GM19463 (cell line): ENCODE measurements at regions not wholly inside any gene's neighbourhood (a gene's known extent, or its start where the extent isn't known, plus 50 kb on each side); places are given as distances from the start of the nearest gene placed in this dataset.

ENCODE experiments used
- ATAC-seq: cut with Tn5 transposase; IDR thresholded peaks from one replicate; pipeline ENCODE4 v1.9.1; 2021; ENCODE audit warnings: mild to moderate bottlenecking, moderate library complexity; ENCODE audit not compliant: unreplicated experiment

GRCh38 chr2:234286956-234287355, 209.9 kb downstream of the ARL4C start:
- no peak for ATAC-seq

- no peak for ATAC-seq
Observed at GRCh38 chr2:234286118-234286598, 210.7 kb downstream of the ARL4C start.

- no peak for ATAC-seq
Observed at GRCh38 chr2:234285541-234285940, 211.3 kb downstream of the ARL4C start.

- ATAC-seq, result no peak
Observed at GRCh38 chr2:234279637-234280036, 217.2 kb downstream of the ARL4C start.

GRCh38 chr2:234278556-234279255, 218.2 kb downstream of the ARL4C start:
- ATAC-seq, result no peak

GRCh38 chr2:234275515-234275914, 221.4 kb downstream of the ARL4C start:
- no peak for ATAC-seq

GRCh38 chr2:234273887-234274584, 222.8 kb downstream of the ARL4C start:
- no peak for ATAC-seq

- ATAC-seq, result no peak
Observed at GRCh38 chr2:234272069-234272850, 221.8 kb downstream of the SPP2 start.

GRCh38 chr2:234271338-234271737, 220.8 kb downstream of the SPP2 start:
- no peak for ATAC-seq

- no peak for ATAC-seq
Observed at GRCh38 chr2:234269769-234270204, 219.3 kb downstream of the SPP2 start.

GRCh38 chr2:234267534-234267933, 217.0 kb downstream of the SPP2 start:
- no peak for ATAC-seq

- no peak for ATAC-seq
Observed at GRCh38 chr2:234266952-234267351, 216.4 kb downstream of the SPP2 start.

- ATAC-seq, result no peak
Observed at GRCh38 chr2:234265206-234265605, 214.7 kb downstream of the SPP2 start.

- no peak for ATAC-seq
Observed at GRCh38 chr2:234261736-234262135, 211.2 kb downstream of the SPP2 start.

GRCh38 chr2:234259440-234259839, 208.9 kb downstream of the SPP2 start:
- no peak for ATAC-seq

- no peak for ATAC-seq
Observed at GRCh38 chr2:234258562-234259141, 208.2 kb downstream of the SPP2 start.

- ATAC-seq, result no peak
Observed at GRCh38 chr2:234257859-234258561, 207.5 kb downstream of the SPP2 start.

GRCh38 chr2:234256516-234256915, 206.0 kb downstream of the SPP2 start:
- ATAC-seq, result no peak

- ATAC-seq, result no peak
Observed at GRCh38 chr2:234254783-234255521, 204.4 kb downstream of the SPP2 start.

- ATAC-seq, result no peak
Observed at GRCh38 chr2:234252772-234253171, 202.3 kb downstream of the SPP2 start.
